NCI-H1417 treated with DMSO at 0.1 percent for 48 hours (cell line): ENCODE measurements at regions not wholly inside any gene's neighbourhood (a gene's known extent, or its start where the extent isn't known, plus 50 kb on each side); places are given as distances from the start of the nearest gene placed in this dataset.
"Not testable (repeated sequence)": the region's sequence is repeated elsewhere in the genome, so short reads cannot be mapped to it uniquely, and the experiment has no call there.

Experiments
- DNase-seq: peaks from one replicate; lab custom pipeline; 2025; lab: John Stamatoyannopoulos, UW

GRCh38 chrX:123788193-123788592, 55.3 kb upstream of the THOC2 start:
- not testable (repeated sequence) for DNase-seq

DNA sequence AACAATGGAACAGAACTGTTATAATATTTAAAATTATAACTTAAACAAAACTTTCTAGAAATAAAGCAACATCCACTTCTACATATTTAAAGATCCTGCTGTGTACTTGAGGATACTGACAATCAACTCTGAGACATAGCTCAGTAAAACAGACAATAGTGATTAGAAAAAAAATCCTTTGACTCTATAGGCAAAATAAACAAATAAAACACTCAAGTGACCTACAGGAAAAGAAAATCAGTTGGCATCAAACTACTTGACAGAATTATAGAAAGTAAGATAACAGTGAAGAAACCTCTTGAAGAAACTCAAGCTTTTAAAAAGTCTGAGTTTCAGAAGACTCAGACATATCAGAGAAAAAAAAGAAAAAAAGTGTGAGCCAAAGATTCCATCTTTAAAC, 55.9 kb upstream of the THOC2 start:
- no peak for DNase-seq

DNA sequence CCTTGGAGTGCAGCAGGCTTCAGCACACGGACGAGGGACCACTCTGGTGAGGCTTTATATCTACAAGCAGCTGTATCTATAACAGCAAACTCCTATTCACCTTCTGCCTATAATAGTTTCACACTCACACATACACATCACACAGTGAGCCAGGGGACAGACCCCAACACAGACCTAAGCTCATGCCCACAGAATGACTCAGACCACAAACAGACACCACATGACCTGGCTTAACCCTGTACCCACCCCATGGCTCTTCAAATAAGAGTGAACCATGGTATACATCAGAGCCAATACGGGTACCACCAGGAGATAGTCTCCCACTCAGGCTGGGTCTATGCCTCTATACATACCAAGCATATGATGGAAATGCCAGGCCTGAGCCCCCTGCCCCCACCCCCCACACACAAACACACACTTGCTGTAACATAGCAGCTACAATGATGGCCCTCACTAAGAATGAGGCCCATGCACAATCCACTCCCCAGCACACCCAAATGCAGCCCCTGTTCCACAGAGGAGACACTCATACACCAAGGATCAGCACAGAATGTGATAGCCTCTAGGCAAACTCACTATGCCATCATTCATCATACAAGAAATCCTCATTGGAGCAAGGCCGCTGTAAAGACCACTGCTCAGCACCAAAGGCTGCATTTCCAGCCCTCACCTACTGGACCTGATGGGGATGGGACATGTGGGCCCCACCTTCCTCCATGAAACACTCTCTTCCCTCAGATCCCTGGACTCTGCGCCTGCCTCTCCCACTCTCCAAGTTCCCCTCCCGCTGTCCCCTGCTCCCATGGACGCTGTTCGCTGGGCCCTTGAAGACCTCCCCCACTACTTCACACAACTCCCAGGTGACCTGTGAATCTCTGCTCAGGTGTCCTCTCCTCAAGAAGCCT, 62.1 kb upstream of the XIAP start:
- no peak for DNase-seq

DNA sequence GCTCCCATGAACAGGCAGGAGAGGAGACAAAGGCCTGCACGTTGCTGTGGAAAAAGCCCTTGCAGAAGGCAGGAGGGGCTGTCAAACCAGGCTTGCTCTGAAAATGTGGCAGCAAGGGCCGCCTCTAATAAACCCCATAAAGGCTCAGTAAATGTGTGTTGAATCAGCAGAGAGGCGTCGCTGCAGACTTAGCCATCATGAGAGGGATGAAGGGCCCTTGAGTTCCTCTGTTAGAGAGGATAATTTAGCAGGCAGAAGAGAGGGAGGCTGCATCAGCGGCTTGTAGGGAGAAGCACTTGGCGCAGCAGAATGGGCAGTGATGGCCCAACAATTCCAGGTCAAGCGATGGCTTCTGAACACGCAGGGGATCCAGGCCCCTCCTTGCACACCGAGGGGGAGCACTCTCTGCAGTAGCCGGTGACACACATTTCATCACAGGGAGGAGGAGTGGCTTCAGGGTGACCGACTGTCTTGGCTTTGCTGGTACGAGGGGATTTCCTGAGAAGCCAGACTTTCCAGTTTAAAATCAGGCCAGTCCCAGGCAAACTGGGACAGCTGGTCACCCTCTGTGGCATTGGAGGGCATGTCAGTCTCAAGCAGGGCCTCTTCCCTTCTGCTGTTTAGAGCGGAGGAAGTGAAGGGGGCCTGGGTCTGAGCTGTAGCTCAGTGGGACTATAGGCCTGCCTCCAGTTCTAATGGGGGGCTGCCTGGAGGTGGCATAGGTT, 61.0 kb upstream of the XIAP start:
- peak; percentile 2 for DNase-seq

DNA sequence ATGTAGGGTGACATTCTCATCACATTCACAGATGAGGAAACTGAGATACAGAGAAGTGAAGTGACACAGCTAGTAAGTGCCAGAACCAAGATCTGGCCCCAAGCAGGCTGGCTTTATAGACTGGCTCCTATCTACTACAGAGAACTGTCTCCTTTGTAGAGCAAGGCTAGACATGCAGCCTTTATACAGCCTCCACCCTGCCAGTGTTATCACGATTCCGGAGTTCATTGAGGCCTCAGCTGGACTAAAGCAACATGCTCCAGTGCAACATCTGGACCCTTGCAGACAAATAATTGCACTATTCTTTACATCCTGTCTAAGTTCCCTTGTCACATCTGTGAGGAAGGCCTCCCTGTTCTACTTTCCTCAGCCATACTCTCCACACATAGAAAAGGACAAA, 58.0 kb upstream of the XIAP start:
- DNase-seq = no peak

- peak; percentile 86 for DNase-seq
Observed at GRCh38 chrX:123803331-123803983, 56.4 kb upstream of the XIAP start.

DNA sequence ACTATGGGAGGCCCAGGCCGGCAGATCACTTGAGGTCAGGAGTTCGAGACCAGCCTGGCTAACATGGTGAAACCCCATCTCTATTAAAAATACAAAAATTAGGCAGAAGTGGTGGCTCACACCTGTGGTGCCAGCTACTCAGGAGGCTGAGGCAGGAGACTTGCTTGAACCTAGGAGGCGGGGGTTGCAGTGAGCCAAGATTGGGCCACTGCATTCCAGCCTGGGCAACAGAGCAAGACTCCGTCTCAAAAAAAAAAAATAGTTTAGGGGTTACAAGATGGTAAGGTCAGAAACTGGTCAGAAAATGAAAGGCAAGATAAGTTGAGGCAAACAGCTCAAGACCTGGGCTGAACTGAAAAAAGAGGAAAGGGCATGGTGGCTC, 55.9 kb upstream of the XIAP start:
- not testable (repeated sequence) for DNase-seq

DNA sequence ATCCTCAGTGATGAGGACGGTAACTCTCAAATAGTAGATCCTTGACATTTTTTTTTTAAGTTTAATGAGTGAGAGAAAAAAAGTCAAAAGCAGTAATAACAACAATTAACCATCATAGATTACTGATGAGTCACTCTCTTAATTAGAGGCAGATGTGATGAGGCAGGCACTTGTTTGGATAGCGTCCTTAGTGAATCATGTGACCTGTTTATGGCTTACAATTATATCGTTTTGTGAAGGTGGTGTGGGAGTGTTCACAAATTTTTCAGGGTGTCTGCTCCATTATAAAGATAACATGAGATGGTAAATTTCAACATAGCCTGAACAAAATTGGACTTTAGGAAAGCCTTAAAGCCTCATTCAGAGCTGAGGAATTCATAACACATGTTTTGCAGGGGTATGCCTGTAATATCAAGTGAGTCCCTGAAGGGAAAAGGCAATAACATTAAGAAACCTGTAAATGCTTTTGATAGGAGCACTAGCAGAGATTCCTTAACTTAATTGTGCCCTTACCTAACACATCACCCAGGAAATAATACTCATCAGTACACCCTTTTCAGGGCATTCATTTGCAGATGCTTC, 51.9 kb upstream of the XIAP start:
- no peak for DNase-seq

- DNase-seq = no peak
Observed at GRCh38 chrX:123809854-123810375, 49.9 kb upstream of the XIAP start.
